HPDE6-E6E7 (cell line): ENCODE measurements at regions not wholly inside any gene's neighbourhood (a gene's known extent, or its start where the extent isn't known, plus 50 kb on each side); places are given as distances from the start of the nearest gene placed in this dataset.
"Not testable (repeated sequence)": the region's sequence is repeated elsewhere in the genome, so short reads cannot be mapped to it uniquely, and the experiment has no call there.

Experiments used
- DNase-seq: peaks from one replicate; pipeline ENCODE4 v3.0.0; 2011; ENCODE audit warnings: missing footprints; ENCODE audit errors: extremely low spot score

DNA sequence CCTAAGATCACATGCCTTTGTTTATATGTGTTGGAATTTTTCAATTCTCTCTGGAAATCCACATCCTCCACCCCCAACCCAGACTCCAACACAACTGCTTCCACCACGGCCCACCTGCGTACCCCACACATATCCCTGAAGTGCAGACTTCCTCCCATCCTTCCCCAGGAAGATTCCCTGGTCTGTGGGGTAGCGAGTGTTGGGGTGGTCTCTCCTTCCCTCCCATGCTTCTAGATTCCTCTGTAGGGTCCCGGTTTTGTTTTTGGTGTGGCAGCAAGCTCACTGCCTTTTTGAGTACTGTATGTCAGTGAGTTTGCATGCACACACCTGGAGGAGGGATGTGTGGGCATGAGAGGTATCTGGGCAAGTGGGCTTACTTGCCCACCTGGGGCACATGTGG lies 127.6 kb downstream of the MRPL14 start:
- no peak for DNase-seq

DNA sequence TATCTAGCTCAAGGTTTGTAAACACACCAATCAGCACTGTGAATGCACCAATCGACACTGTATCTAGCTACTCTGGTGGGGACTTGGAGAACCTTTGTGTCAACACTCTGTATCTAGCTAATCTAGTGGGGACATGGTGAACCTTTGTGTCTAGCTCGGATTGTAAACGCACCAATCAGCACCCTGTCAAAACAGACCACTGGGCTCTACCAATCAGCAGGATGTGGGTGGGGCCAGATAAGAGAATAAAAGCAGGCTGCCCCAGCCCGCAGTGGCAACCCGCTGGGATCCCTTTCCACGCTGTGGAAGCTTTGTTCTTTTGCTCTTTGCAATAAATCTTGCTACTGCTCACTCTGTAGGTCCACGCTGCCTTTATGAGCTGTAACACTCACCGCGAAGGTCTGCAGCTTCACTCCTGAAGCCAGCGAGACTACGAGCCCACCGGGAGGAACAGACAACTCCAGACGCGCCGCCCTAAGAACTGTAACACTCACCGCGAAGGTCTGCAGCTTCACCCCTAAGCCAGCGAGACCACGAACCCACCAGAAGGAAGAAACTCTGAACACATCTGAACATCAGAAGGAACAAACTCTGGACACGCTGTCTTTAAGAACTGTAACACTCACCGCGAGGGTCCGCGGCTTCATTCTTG lies 128.5 kb downstream of the MRPL14 start:
- not testable (repeated sequence) for DNase-seq

DNA sequence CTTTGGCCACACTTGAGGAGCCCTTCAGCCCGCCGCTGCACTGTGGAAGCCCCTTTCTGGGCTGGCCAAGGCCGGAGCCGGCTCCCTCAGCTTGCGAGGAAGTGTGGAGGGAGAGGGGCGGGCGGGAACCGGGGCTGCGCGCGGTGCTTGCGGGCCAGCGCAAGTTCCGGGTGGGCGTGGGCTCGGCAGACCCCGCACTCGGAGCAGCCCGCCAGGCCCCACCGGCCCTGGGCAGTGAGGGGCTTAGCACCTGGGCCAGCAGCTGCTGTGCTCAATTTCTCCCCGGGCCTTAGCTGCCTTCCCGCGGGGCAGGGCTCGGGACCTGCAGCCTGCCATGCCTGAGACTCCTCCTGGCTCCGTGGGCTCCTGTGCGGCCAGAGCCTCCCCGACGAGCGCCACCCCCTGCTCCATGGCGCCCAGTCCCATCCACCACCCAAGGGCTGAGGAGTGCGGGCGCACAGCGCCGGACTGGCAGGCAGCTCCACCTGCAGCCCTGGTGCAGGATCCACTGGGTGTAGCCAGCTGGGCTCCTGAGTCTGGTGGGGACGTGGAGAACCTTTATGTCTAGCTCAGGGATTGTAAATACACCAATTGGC lies 129.2 kb downstream of the MRPL14 start:
- not testable (repeated sequence) for DNase-seq

DNA sequence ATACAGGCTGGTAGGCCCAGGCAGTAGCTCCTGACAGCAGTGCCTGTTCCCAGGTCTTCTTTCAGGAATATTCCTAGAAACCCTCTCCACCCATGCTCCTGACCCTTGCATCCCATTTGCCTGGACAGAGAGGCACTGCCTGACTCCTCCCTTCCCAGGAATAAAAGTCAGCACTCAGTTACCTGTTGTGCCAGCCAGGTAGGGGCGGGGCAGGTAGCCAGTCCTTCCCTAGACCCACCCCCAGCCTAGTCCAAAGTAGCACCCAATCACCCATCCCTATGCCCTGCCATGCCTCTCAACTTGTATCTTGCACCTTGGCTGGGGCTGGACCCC lies 129.9 kb downstream of the MRPL14 start:
- DNase-seq: no peak

DNA sequence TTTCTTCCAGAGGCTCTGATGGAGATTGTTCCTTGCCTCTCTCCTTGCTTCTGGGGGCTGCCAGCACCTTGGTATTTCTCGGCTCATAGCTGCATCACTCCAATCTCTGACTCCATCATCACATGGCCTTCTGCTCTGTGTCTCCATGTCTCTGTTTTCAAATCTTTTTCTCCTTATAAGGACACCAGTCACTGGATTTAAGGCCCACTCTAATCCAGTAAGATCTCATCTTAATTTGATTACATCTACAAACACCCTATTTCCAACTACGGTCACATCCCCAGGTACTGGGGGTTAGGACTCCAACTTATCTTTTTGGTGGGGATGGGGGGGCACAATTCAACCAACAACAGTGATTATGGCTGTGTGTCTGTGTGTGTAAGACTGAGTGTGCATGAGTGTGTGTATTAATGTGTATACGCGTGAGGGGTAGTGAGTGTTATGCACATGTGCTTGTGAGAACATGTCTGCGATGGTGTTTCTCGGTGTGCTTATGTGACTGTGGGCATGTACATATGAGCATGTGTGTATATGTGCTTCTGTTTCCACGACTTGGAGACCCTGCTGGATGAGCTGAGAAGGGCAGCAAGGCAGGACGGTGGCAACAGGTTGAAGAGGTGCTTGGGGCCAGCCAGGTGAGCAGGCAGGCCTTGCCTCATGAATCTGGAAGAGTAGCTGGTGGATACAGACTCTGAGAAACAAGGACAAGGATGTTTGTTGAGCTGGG lies 130.5 kb downstream of the MRPL14 start:
- no peak for DNase-seq

DNA sequence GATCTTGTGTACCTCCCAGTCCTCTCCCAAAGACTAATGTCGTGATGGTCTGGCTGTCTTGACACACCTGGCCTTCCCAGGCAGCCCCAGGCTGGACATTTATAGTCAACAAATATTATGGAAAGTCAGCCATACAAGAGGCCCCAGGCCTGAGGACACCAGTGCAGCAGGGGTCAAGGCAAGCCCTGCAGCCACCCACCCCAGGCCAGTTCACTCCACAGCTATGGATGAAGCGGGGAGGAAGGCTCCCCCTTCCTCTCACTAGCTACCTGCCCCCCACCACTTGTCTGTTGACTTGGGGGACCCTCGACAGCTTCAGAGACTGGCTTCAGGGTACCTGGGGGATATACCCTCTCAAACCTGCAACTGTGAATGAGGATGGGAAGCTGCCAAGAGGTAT lies 132.1 kb downstream of the MRPL14 start:
- no peak for DNase-seq

- no peak for DNase-seq
These were observed 133.2 kb downstream of the MRPL14 start for GRCh38 chr6:43993881-43994523.

DNA sequence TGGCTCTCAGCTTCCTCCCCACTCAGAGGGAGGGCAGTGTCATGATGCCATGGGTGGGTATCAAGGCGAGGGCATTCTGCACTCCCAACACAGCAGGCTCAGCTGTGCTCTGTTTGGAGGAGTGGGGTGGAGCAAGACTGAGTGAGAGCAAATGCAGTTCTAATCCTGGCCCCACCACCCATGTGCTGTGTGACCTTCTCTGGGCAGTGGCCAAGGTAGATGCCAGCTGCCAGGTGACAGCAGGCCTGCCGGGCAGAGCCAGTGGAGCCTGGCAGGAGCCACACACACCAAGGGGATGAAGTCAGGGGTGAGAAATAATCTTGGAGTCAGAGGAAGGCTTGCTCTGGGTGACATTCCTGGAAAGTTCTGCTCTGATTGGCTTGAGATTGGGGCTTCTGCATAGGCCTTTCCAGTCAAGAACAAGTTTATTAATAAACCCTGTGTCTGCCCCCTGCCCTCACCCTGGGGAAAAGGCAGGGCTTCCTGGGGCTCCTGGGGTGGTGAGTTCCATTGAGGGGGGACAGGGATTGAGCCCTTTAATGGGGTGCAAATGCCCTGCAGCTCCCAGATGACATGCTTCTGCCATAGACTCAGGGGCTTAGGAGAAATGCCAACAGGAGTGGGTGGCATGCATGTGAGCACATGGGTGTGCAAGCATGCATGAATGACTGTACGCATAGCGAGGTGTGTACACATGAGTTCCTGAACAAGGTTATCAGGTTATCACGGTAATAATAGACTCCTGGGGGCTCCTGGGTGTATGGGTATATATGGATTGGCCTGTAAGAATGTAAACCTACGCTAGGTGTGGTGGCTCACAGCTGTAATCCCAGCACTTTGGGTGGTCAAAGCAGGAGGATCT lies 134.2 kb downstream of the MRPL14 start:
- DNase-seq: no peak

- no peak for DNase-seq
These were observed 135.1 kb downstream of the MRPL14 start for GRCh38 chr6:43992126-43992663.

DNA sequence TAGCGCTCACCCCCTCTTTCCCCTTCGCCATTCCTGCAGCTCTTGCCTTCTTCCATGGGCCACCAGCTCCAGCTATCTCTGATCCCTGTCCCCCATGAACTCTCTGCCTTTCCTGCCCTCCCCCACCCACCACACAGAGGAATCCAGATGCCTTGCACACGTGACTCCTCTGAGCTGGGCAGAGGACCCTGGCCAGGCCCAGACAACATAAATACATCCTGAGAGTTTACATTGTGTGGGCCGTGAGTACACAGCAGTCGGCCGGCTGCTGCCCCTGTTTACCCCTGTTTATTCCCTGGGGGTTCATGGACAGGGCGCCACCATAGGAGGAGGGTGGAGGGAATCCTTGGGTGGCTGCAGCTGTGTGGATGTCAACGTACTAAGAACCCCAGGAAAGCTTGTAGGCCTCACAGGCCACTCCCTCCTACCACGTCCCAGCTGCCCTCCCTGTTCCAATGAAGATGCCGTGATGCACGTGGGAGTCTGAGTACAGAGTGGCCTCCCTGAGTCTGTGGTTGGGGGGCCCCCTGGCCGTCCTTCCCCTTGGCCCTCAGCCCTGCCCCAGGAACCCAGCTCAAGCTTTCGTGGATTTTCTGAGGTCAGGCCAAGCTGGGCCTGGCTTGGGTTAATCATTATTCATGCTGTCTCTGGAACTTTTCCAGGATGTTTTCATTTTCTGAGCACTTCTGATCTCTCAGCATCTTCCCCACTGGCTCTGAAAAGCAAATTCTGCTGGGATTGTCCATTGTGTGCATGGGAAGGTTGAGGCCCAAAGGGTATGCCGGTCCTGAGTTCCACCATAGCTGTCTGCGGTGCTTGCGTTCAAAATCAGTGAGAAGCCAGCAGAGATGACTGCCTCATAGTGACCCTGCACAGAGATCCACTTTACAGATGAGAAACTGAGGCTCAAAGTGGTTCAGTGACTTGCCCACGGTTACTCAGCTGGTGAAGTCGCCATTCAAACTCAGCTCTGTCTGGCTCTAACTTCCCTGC lies 136.3 kb downstream of the MRPL14 start:
- no peak for DNase-seq

DNA sequence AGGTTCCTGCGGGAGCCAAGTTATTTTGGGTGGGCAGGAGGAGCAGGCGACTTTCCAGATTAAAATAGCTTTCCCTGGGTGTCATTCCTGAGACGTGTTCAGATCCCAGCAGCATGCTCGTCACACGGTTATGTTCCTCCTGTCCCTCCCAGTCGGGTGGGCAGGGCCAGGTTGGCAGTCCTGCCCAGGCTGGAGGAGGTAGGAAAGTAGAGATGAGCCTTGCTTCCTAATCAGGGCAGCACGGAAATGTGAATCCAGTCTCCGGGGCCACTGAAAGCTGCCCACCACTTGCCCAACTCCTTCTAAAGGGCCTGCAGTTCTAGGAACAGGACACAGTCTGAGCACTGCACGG lies 137.0 kb downstream of the MRPL14 start:
- DNase-seq: no peak

DNA sequence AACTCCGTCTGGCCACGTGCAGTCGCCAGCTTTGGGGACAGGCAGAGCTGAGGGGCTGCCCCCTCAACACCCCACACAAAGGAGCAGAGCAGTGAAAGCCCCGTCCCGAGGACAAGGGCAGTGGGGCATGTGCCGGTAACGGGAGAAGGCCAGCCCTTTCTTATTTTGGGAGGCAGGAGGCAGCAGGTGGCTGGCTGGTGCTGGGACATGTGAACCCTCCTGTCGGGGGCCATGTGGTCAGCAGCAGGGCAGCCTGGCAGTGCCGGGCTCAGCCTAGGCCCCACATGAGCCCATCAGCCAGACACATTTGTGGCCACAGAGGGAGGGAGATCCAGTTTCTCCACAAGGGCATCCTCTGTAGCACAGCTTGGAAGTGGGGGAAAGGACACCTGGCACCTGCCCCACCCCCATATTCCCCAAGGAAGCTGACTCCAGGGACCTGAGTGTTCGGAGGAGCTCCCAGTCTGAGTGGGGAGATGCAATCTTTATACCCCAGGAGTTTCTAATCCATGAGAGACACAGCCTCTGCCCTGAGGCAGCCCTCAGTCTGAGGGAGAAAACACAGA lies 137.6 kb downstream of the MRPL14 start:
- DNase-seq: no peak

DNA sequence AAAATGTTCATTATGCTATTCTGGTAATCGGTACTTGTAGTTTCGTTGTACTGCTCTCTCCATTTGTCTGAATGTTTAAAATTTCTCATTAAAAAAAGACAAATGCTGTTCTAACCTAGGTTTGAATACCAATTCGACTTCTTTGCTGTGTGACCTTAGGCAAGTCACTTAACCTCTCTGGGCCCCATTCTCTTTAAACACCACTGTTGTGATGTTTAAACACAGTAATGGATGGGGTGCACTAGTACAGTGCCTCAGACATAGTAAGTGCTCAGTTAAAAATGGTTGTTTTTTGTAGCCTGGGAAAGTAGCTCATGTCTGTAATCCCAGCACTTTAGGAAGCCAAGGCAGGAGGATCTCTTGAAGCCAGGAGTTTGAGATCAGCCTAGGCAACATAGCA lies 138.5 kb downstream of the MRPL14 start:
- no peak for DNase-seq

DNA sequence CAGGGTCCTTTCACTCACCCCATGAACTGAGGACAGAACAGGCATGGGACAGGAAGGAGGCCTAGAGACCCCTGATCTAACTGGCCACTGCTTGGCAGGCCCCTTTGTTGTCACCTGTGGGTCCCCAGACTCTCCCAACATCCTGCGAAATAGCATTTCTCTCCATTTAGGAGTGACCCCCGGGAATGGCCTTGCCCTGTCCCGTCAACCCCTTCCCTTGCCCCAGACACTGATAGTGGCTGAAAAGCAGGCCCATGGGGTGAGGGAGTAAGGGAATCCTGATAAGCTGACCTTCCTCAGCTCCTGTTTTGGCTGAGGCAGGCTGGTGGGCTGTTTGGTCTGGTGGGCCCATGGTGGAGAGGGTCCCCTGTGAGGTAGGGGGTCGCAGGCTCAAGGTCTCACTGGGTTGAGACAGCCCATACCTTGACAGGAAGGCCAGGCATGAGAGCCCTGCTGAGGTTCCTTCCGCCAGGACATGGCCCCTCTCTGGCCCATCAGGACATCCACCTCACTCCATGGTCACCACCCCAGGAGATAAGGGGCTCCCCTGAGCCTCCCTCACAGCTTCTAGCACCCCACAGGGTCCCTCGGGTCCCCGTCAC lies 139.3 kb downstream of the MRPL14 start:
- no peak for DNase-seq

DNA sequence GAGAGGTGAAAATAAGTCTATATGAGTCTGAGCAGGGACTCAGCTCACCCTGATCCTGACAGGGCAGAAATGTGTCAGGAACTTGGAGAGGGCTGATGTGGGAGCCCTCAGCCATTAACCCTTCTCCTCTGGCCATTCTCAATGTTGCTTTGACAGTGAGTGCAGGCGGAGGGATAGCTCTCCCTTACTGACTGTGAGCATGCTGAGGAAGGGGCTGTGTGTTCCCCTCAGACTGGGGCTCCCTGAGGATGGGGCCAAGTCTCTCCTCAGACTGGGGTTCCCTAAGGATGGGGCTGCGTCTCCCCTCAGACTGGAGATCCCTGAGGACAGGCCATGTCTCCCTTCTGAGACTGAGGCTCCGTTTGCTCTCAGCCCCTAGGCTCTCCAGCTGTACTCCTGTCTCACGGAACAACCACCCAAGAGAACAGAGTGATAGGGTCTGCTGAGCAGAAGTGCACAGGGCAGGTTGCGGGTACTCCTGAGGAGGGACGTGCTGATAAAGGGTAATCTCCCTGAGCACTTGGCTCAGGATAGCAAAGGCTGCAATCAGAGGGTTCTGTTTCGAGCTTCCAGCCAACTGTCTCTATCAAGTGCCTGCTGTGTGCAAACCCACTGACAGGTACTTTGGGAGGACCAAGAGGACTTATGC lies 141.0 kb downstream of the MRPL14 start:
- no peak for DNase-seq

- no peak for DNase-seq
These were observed 141.9 kb downstream of the MRPL14 start for GRCh38 chr6:43985329-43985728.

DNA sequence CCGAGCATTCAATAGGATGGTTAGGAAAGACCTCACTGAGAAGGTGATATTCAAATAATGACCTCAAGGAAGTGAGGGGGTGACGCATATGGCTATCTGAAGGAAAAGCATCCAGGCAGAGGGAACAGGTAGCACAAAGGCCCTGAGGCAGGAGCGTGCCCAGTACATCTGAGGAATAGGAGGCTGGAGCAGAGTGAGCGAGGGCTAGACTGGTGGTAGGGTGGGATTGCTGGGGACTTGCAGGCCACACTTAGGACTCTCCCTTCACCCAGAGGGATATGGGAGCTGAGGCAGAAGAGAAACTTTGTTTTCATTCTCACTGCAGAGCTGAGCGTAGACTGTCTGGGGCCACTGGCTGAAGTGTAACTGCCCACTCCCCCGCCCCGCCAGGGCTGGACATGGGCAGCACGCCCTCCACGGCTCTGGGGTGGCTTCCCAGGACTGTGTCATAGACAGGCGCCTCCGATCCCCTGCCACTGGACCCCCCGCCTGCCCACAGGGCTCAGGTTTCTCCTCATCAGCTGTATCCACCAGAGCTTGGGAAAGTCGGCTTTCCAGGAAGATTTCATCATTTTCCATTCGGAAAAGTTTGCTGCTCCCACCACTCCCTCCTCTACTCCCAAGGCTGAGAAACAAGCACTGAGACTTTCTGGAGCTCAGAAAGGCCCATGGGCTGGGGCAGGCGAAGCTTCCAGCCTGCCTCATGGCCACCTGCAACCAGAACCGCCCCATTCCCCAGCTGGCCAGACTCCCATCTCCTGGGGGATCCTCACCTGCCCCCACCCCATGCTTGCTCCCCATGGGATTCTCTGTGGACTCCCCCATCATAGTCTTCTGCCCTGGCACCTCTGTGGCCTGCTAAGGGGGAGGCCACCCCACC lies 142.6 kb downstream of the MRPL14 start:
- DNase-seq: no peak

DNA sequence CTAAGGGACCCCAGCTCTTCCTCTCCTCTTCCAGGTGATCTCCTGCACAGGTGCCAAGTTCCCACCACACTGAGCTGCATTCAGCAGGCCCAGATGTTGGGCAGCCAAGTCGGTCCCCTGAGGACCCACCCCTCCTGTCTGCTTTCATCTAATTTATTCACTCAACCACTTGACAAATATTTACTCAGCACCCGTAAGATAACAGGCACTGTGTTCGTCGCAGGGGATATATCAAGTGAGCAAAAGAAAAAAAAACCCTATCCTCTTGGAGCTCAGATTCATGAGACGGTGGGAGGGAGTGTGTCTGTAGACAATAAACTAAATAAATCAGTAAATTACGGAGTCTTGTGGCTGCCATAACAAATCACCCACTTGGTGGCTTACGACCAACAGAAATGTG lies 143.6 kb downstream of the MRPL14 start:
- no peak for DNase-seq
